Astrocyte of the cerebellum (primary cell): ENCODE measurements at regions not wholly inside any gene's neighbourhood (a gene's known extent, or its start where the extent isn't known, plus 50 kb on each side); places are given as distances from the start of the nearest gene placed in this dataset.
"Not testable (repeated sequence)": the region's sequence is repeated elsewhere in the genome, so short reads cannot be mapped to it uniquely, and the experiment has no call there.

ENCODE experiments used
- DNase-seq: peaks from one replicate; pipeline ENCODE4 v3.0.0-alpha.2; 2011; ENCODE audit warnings: low read depth
- H3K4me3 ChIP-seq: 2 replicates; pipeline ENCODE4 v1.5.1; 2011; ENCODE audit warnings: mild to moderate bottlenecking, low read depth, low read length, moderate library complexity
- in situ Hi-C: cut with HindIII; loops from 2 replicates; pipeline ENCODE4 v1.10.0; 2017; ENCODE audit warnings: low sequenced_read_pairs
- TF ChIP-seq, protein P1 (sequence below): IDR thresholded peaks from 2 replicates; pipeline ENCODE4 v1.5.1; 2012; ENCODE audit warnings: low read length, low read depth, moderate library complexity, mild to moderate bottlenecking; ENCODE audit errors: missing control alignments

DNA sequence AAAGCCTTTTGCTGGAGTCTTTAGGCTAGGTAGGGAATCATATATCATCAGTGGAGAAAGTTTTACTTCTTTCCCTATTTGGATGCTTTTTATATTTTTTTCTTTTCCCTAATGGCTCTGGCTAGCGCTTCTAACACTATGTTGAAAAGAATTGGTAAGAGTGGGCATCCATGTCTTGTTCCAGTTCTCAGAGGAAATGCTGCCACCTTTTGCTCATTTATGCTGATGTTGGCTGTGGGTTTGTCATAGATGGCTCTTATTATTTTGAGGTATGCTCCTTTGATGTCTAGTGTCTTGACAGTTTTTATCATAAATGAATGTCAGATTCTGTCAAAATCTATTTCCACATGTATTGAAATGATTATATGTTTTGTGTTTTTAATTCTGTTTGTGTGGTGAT, 1544.1 kb downstream of the REEP3 start:
- DNase-seq: no peak
- TF ChIP-seq, protein P1, sequence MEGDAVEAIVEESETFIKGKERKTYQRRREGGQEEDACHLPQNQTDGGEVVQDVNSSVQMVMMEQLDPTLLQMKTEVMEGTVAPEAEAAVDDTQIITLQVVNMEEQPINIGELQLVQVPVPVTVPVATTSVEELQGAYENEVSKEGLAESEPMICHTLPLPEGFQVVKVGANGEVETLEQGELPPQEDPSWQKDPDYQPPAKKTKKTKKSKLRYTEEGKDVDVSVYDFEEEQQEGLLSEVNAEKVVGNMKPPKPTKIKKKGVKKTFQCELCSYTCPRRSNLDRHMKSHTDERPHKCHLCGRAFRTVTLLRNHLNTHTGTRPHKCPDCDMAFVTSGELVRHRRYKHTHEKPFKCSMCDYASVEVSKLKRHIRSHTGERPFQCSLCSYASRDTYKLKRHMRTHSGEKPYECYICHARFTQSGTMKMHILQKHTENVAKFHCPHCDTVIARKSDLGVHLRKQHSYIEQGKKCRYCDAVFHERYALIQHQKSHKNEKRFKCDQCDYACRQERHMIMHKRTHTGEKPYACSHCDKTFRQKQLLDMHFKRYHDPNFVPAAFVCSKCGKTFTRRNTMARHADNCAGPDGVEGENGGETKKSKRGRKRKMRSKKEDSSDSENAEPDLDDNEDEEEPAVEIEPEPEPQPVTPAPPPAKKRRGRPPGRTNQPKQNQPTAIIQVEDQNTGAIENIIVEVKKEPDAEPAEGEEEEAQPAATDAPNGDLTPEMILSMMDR: no peak
- no peak overlapping the region for H3K4me3 ChIP-seq
- in situ Hi-C loops: no loop called here

DNA sequence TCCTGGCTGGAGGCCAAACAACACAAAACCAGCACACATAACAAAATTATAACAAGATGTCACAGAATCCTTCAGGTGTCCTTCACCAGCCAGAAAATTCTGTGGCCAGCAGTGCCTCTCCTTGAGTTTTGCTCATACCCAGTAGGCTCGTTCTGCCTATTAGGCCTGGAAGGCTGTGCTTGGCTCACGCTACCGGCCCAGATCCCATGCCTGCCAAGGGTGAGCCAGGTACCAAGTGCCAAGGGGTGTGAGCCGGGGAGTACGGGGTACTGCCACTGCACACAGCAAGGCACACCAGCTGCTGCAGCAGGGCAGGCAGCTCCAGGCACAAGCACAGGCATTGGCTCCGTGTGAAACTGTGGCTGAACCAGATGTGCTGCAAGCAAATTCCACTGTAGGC, 1562.0 kb downstream of the REEP3 start:
- DNase-seq: no peak
- in situ Hi-C loops: no loop called here
- H3K4me3 ChIP-seq: no peak overlapping the region
- TF ChIP-seq, protein P1: no peak

DNA sequence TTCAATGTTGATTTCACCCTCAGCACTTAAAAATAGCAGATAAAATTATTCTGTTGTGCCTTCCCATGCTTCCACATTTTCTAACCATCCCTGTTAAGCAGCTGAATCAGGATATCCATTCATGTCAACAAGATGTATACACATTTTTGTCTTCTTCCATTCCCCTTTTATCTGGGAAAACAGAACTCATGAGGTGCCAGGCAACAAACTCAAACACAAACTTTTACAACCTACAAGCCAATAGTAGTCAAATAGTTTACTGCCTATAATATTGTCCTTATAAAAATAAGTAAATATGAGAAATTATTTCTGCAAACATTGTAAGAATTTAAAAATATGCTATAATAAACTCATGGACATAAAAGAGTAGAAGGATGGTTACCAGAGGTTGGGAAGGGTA, 1569.8 kb downstream of the REEP3 start:
- H3K4me3 ChIP-seq: no peak overlapping the region
- in situ Hi-C loops: no loop called here
- DNase-seq: no peak
- TF ChIP-seq, protein P1: no peak

DNA sequence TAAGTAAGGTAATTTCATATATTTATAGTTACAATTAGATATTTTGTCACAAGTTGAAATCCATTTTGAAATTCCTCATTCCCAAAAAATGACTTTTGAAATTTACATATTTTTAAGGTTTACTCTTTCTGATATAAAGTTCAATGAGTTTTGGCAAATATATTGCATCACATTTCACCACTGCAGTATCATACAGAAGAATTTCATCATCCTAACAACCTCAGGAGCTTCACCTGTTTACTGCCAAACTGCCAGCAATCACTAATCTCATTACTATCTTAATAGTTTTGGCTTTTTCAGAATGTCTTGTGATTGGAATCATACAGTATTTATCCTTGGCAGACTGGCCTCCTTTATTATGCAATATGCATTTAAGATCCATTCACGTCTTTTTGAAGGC, 1578.9 kb downstream of the REEP3 start:
- TF ChIP-seq, protein P1: no peak
- no peak overlapping the region for H3K4me3 ChIP-seq
- DNase-seq: no peak
- in situ Hi-C loops: no loop called here

DNA sequence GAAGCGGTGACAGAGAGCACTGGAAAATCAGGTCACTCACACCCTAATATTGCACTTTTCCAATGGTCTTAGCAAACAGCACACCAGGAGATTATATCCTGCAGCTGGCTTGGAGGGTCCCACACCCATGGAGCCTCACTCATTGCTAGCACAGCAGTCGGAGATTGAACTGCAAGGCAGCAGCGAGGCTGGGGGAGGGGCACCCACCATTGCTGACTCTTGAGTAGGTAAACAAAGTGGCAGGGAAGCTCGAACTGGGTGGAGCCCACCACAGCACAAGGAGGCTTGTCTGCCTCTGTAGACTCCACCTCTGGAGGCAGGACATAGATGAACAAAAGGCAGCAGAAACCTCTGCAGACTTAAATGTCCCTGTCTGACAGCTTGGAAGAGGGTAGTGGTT, 1579.7 kb downstream of the REEP3 start:
- in situ Hi-C loops, H3K4me3 ChIP-seq, DNase-seq: not testable (repeated sequence)

DNA sequence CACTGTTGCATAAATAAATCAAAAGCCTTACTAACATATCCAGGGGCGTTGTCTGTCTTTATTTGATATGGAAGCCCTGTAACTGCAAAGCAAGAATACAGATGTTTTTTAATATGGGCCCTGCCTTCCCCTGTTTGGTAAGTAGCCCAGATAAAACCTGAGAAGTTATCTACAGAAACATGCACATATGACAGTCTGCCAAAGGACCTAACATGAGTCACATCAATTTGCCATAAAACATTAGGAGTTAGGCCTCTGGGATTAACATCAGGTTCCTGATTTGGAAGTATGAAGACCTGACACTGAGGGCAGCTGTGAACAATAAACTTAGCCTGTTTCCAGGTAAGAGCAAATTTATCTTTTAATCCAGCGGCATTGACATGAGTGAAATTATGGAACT, 1588.8 kb downstream of the REEP3 start:
- no peak overlapping the region for H3K4me3 ChIP-seq
- in situ Hi-C loops: no loop called here
- TF ChIP-seq, protein P1: no peak
- DNase-seq: no peak

DNA sequence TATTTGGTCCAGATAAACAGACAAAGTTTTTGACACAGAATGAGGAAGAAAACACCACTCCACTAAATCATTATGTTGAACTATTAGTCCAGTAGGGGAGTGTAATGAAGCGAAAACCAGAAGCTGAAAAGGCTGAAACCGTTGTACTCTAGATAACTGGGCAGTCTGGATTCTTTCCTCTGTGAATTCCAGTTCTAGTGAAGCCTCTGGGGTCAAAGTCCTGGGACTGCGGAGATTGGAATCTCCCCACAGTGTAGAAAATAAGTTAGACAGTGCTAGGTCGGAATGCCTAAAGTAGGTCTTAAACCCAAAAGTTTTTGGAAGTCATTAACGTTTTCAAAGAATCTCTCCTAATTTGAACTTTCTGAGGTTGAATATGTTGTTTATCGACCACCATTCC, 1589.9 kb downstream of the REEP3 start:
- H3K4me3 ChIP-seq, DNase-seq, in situ Hi-C loops: not testable (repeated sequence)

DNA sequence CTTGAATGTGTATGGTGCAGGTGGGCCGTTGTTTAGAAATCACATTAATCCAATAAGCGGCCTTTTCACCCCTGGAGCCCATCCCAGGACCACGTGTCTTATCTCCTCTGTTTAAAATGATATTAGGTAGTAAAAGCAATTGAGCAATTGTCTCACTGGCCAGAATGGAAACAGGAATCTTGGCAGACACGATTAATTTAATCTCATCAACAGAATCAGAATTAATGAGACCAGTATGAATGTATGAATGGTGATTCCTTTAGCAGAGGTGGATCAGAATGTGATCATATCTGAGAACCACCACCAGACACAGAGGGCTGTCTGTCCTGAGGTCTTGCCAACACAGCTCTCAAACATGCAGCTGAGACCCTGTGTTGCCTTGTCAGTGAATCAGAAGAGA, 1591.4 kb downstream of the REEP3 start:
- TF ChIP-seq, protein P1: no peak
- DNase-seq: no peak
- no peak overlapping the region for H3K4me3 ChIP-seq
- in situ Hi-C loops: no loop called here
